SK-N-SH (cell line): ENCODE measurements at regions not wholly inside any gene's neighbourhood (a gene's known extent, or its start where the extent isn't known, plus 50 kb on each side); places are given as distances from the start of the nearest gene placed in this dataset.

ENCODE experiments used
- CTCF ChIA-PET: fragments of 300-600, 350-600 bp; formaldehyde crosslinking; extraction: SDS; loops from one replicate; lab custom pipeline; 2021; lab: Yijun Ruan, JAX
- POLR2A ChIA-PET: fragments of 350-600 bp; sonication (Branson Sonifier 250); formaldehyde crosslinking; extraction: SDS; loops from one replicate; lab custom pipeline; 2020; ENCODE audit warnings: antibody characterized with exemption, inconsistent platforms; lab: Yijun Ruan, JAX
- DNase-seq: peaks from one replicate; pipeline ENCODE4 v3.0.0; 2012
- H2AFZ ChIP-seq: fragments of 200-600 bp; sonication (generic); 2 replicates; pipeline ENCODE4 v1.8.1; 2016; ENCODE audit warnings: antibody characterized with exemption, mild to moderate bottlenecking, low read depth
- H3F3A ChIP-seq: fragments of 200-600 bp; sonication (generic); replicated peaks from 2 replicates; pipeline ENCODE3; 2016; ENCODE audit warnings: antibody characterized with exemption, mild to moderate bottlenecking; ENCODE audit not compliant: insufficient read depth
- H3K27ac ChIP-seq, 2 experiments: fragments of 200-500 bp in 1 of 2; fragments of 200-600 bp in 1 of 2; sonication (Bioruptor generic) in 1 of 2; sonication (generic), shearing (Covaris generic) in 1 of 2; 2 replicates each; pipeline versions ENCODE4 v1.5.1 to v1.6.1; 2014 to 2016; ENCODE audit warnings: low read depth in 2 of 2, inconsistent platforms in 1 of 2, low read length in 1 of 2, mild to moderate bottlenecking in 1 of 2, mixed read lengths in 1 of 2
- H3K27me3 ChIP-seq: fragments of 200-600 bp; sonication (generic), shearing (Covaris generic); 2 replicates; pipeline ENCODE4 v1.6.1; 2016; ENCODE audit warnings: mixed run types; ENCODE audit not compliant: insufficient read depth
- H3K36me3 ChIP-seq, 2 experiments: fragments of 200-500 bp in 1 of 2; fragments of 200-600 bp in 1 of 2; sonication (Bioruptor generic) in 1 of 2; sonication (generic) in 1 of 2; replicated peaks in 1 of 2; 2 replicates each; pipeline versions ENCODE3 to v1.5.1; 2014 to 2016; ENCODE audit warnings: low read length in 1 of 2, mild to moderate bottlenecking in 1 of 2; ENCODE audit not compliant: insufficient read depth in 2 of 2, control insufficient read depth in 1 of 2
- H3K4me1 ChIP-seq, 2 experiments: fragments of 200-500 bp in 1 of 2; fragments of 200-600 bp in 1 of 2; sonication (Bioruptor generic) in 1 of 2; sonication (generic), shearing (Covaris generic) in 1 of 2; 2 replicates each; pipeline versions ENCODE4 v1.5.1 to v1.6.1; 2014 to 2016; ENCODE audit warnings: low read depth in 1 of 2, low read length in 1 of 2, mixed run types in 1 of 2; ENCODE audit not compliant: insufficient read depth in 2 of 2, control insufficient read depth in 1 of 2
- H3K4me2 ChIP-seq: fragments of 200-600 bp; sonication (generic), shearing (Covaris generic); 2 replicates; pipeline ENCODE4 v1.6.1; 2017; ENCODE audit warnings: mixed run types
- H3K4me3 ChIP-seq, 2 experiments: fragments of 200-500 bp in 1 of 2; fragments of 200-600 bp in 1 of 2; sonication (Bioruptor generic) in 1 of 2; sonication (generic), shearing (Covaris generic) in 1 of 2; 2 replicates each; pipeline versions ENCODE4 v1.5.1 to v1.8.1; 2014 to 2016; ENCODE audit warnings: low read depth in 2 of 2, inconsistent platforms in 1 of 2, low read length in 1 of 2, mild to moderate bottlenecking in 1 of 2, mixed read lengths in 1 of 2, moderate library complexity in 1 of 2
- H3K79me2 ChIP-seq: fragments of 200-600 bp; sonication (generic); 2 replicates; pipeline ENCODE4 v1.8.1; 2017; ENCODE audit warnings: mild to moderate bottlenecking; ENCODE audit not compliant: insufficient read depth
- H3K9ac ChIP-seq: fragments of 200-600 bp; sonication (generic); 2 replicates; pipeline ENCODE4 v1.6.1; 2017; ENCODE audit warnings: mixed run types
- H3K9me2 ChIP-seq: fragments of 200-600 bp; sonication (generic); 2 replicates; pipeline ENCODE4 v1.6.1; 2017; ENCODE audit warnings: mixed run types
- H3K9me3 ChIP-seq: fragments of 200-600 bp; sonication (generic); 2 replicates; pipeline ENCODE4 v1.6.1; 2017; ENCODE audit warnings: mixed run types, mild to moderate bottlenecking, moderate library complexity
- H4K20me1 ChIP-seq: fragments of 200-600 bp; sonication (generic); 2 replicates; pipeline ENCODE4 v1.6.1; 2017; ENCODE audit warnings: mild to moderate bottlenecking, mixed run types; ENCODE audit not compliant: insufficient read depth
- CHD2 ChIP-seq: fragments of 150-350 bp; IDR thresholded peaks from 2 replicates; pipeline ENCODE4 v1.6.1; 2018; ENCODE audit warnings: low read length; ENCODE audit not compliant: partially characterized antibody
- ELF1 ChIP-seq: IDR thresholded peaks from 2 replicates; pipeline ENCODE4 v1.4.0; 2012
- EZH2phosphoT487 ChIP-seq: fragments of 200-600 bp; sonication (generic); IDR thresholded peaks from 2 replicates; pipeline ENCODE4 v1.6.1; 2017; ENCODE audit warnings: low read depth, mixed run types, mild to moderate bottlenecking, antibody characterized with exemption, moderate library complexity, borderline replicate concordance
- FOXJ3 ChIP-seq: sonication (generic); formaldehyde crosslinking; IDR thresholded peaks from 2 replicates; pipeline ENCODE4 v1.5.1; 2020; ENCODE audit warnings: mild to moderate bottlenecking, missing genetic modification reagents
- GABPA ChIP-seq: IDR thresholded peaks from 2 replicates; pipeline ENCODE4 v1.4.0; 2012; ENCODE audit warnings: low read depth, mild to moderate bottlenecking
- JUND ChIP-seq: IDR thresholded peaks from 2 replicates; pipeline ENCODE4 v1.4.0; 2012
- MEF2A ChIP-seq: IDR thresholded peaks from 2 replicates; pipeline ENCODE4 v1.4.0; 2012; ENCODE audit warnings: low read depth, borderline replicate concordance
- MXI1 ChIP-seq: IDR thresholded peaks from 2 replicates; pipeline ENCODE4 v1.6.1; 2012; ENCODE audit warnings: mild to moderate bottlenecking, low read depth, low read length, improper control_type of control experiment
- NFIC ChIP-seq: IDR thresholded peaks from 2 replicates; pipeline ENCODE4 v1.4.0; 2012; ENCODE audit warnings: borderline replicate concordance
- NRF1 ChIP-seq: IDR thresholded peaks from 2 replicates; pipeline ENCODE4 v1.6.1; 2012; ENCODE audit warnings: low read depth, mild to moderate bottlenecking, low read length
- RAD21 ChIP-seq: IDR thresholded peaks from 2 replicates; pipeline ENCODE4 v1.6.1; 2012; ENCODE audit warnings: mild to moderate bottlenecking, low read length
- SIN3A ChIP-seq: IDR thresholded peaks from 2 replicates; pipeline ENCODE4 v1.6.1; 2012; ENCODE audit warnings: low read depth, mild to moderate bottlenecking, low read length, moderate library complexity, borderline replicate concordance
- SMC3 ChIP-seq: IDR thresholded peaks from 2 replicates; pipeline ENCODE4 v1.6.1; 2012; ENCODE audit warnings: low read depth, low read length, improper control_type of control experiment
- TAF1 ChIP-seq: IDR thresholded peaks from 2 replicates; pipeline ENCODE4 v1.6.1; 2012; ENCODE audit warnings: low read depth, mild to moderate bottlenecking, low read length, moderate library complexity, borderline replicate concordance
- TEAD4 ChIP-seq: IDR thresholded peaks from 2 replicates; pipeline ENCODE4 v1.4.0; 2012; ENCODE audit warnings: mild to moderate bottlenecking, borderline replicate concordance; ENCODE audit not compliant: insufficient read depth
- USF2 ChIP-seq: fragments of 150-350 bp; IDR thresholded peaks from 2 replicates; pipeline ENCODE4 v1.6.1; 2017; ENCODE audit warnings: antibody characterized with exemption, low read length, low read depth, borderline replicate concordance
- YY1 ChIP-seq: IDR thresholded peaks from 2 replicates; pipeline ENCODE4 v1.4.0; 2012; ENCODE audit warnings: low read depth, mild to moderate bottlenecking
- WGBS: methylation state at CpG from one replicate; pipeline ENCODE4 v1.1.6; 2017; ENCODE audit warnings: low lambda C conversion rate; 5-methylcytosine and 5-hydroxymethylcytosine counted together
- TF ChIP-seq, protein P1 (sequence below): IDR thresholded peaks from 2 replicates; pipeline ENCODE4 v1.4.0; 2012; ENCODE audit warnings: low read depth
- TF ChIP-seq, protein P2 (sequence below): IDR thresholded peaks from 2 replicates; pipeline ENCODE4 v1.6.1; 2012; ENCODE audit warnings: mild to moderate bottlenecking, low read depth, low read length, moderate library complexity
- TF ChIP-seq, protein P3 (sequence below): IDR thresholded peaks from 2 replicates; pipeline ENCODE4; 2012

- peaks cover 21% of the 10 kb centered on the region; the same call in 1 of the 2 replicates for H3K27me3 ChIP-seq
- TF ChIP-seq ELF1, result no peak
- no peaks in the 10 kb centered on the region for H3F3A ChIP-seq
- no peaks in the 10 kb centered on the region for H3K79me2 ChIP-seq
- no peak overlapping the region for H3K4me2 ChIP-seq
- H3K36me3 ChIP-seq, result no peaks in the 10 kb centered on the region
- H3K4me1 ChIP-seq, result no peaks in the 10 kb centered on the region; a peak in 1 of 4 replicates
- H3K9me2 ChIP-seq, result no peaks in the 10 kb centered on the region
- H2AFZ ChIP-seq, result no peak overlapping the region
- H3K27ac ChIP-seq, result no peak overlapping the region
- H4K20me1 ChIP-seq, result no peaks in the 10 kb centered on the region
- H3K4me3 ChIP-seq, result no peak overlapping the region
- no peak for DNase-seq
- ChIA-PET CTCF (interaction anchor here (1.5 kb wide), 1 partner anchor 185 kb away, joined by 3 read pairs; no protein-coding TSS in a partner anchor), POLR2A (no interaction called here)
- no peak overlapping the region for H3K9ac ChIP-seq
- 44% methylated on average over 11 of the region's 11 CpGs for WGBS
- H3K9me3 ChIP-seq, result no peaks in the 10 kb centered on the region
These were observed 182.2 kb downstream of the INHBB start for GRCh38 chr2:120528051-120528692.

- 62% methylated on average over 7 of the region's 7 CpGs for WGBS
- ChIA-PET CTCF (interaction anchor here (1.4 kb wide), 1 partner anchor 12 kb away, joined by 3 read pairs; no protein-coding TSS in a partner anchor), POLR2A (no interaction called here)
- no peaks in the 10 kb centered on the region for H3K9me2 ChIP-seq
- no peak overlapping the region for H3K9ac ChIP-seq
- no peak for DNase-seq
- H4K20me1 ChIP-seq, result no peaks in the 10 kb centered on the region
- H2AFZ ChIP-seq, result no peak overlapping the region
- no peaks in the 10 kb centered on the region for H3K79me2 ChIP-seq
- no peaks in the 10 kb centered on the region for H3K36me3 ChIP-seq
- no peak overlapping the region for H3K4me2 ChIP-seq
- TF ChIP-seq SMC3 (no peak), NFIC (no peak), MEF2A (no peak), GABPA (no peak), NRF1 (no peak), YY1 (no peak), CHD2 (no peak), ELF1 (no peak), TEAD4 (no peak), RAD21 (no peak), EZH2phosphoT487 (no peak), MXI1 (no peak), JUND (no peak), FOXJ3 (CRISPR knock-in tag) (no peak), USF2 (no peak), SIN3A (no peak), TAF1 (no peak)
- TF ChIP-seq, protein P1, sequence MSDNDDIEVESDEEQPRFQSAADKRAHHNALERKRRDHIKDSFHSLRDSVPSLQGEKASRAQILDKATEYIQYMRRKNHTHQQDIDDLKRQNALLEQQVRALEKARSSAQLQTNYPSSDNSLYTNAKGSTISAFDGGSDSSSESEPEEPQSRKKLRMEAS, result no peak
- TF ChIP-seq, protein P2, sequence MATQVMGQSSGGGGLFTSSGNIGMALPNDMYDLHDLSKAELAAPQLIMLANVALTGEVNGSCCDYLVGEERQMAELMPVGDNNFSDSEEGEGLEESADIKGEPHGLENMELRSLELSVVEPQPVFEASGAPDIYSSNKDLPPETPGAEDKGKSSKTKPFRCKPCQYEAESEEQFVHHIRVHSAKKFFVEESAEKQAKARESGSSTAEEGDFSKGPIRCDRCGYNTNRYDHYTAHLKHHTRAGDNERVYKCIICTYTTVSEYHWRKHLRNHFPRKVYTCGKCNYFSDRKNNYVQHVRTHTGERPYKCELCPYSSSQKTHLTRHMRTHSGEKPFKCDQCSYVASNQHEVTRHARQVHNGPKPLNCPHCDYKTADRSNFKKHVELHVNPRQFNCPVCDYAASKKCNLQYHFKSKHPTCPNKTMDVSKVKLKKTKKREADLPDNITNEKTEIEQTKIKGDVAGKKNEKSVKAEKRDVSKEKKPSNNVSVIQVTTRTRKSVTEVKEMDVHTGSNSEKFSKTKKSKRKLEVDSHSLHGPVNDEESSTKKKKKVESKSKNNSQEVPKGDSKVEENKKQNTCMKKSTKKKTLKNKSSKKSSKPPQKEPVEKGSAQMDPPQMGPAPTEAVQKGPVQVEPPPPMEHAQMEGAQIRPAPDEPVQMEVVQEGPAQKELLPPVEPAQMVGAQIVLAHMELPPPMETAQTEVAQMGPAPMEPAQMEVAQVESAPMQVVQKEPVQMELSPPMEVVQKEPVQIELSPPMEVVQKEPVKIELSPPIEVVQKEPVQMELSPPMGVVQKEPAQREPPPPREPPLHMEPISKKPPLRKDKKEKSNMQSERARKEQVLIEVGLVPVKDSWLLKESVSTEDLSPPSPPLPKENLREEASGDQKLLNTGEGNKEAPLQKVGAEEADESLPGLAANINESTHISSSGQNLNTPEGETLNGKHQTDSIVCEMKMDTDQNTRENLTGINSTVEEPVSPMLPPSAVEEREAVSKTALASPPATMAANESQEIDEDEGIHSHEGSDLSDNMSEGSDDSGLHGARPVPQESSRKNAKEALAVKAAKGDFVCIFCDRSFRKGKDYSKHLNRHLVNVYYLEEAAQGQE, result no peak
- TF ChIP-seq, protein P3, sequence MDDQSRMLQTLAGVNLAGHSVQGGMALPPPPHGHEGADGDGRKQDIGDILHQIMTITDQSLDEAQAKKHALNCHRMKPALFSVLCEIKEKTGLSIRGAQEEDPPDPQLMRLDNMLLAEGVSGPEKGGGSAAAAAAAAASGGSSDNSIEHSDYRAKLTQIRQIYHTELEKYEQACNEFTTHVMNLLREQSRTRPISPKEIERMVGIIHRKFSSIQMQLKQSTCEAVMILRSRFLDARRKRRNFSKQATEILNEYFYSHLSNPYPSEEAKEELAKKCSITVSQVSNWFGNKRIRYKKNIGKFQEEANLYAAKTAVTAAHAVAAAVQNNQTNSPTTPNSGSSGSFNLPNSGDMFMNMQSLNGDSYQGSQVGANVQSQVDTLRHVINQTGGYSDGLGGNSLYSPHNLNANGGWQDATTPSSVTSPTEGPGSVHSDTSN, result no peak
- H3K27me3 ChIP-seq, result peaks cover 21% of the 10 kb centered on the region; the same call in 1 of the 2 replicates
- H3K4me3 ChIP-seq, result no peak overlapping the region
- H3K4me1 ChIP-seq, result no peaks in the 10 kb centered on the region; a peak in 1 of 4 replicates
- H3K9me3 ChIP-seq, result no peaks in the 10 kb centered on the region
- no peaks in the 10 kb centered on the region for H3F3A ChIP-seq
- no peak overlapping the region for H3K27ac ChIP-seq
These were observed 182.7 kb downstream of the INHBB start for GRCh38 chr2:120528693-120529076.
